ENCODE measurements at regions not wholly inside any gene's neighbourhood (a gene's known extent, or its start where the extent isn't known, plus 50 kb on each side); places are given as distances from the start of the nearest gene placed in this dataset.

- TF ChIP-seq CTCF (IDR thresholded peaks at IDR 0.05; ENCODE audit: insufficient read depth, low read length, missing control alignments) = no peak
- H3K4me3 ChIP-seq (ENCODE audit: low read depth, low read length) = no peak overlapping the region
- DNase-seq (ENCODE audit: low read depth, low spot score) = no peak
- CTCF ChIA-PET = no interaction called here
- POLR2A ChIA-PET = no interaction called here
Measured at GRCh38 chr11:42625757-42626665, 685.8 kb upstream of the API5 start.

- ChIA-PET CTCF (interaction anchor here (0.8 kb wide), 1 partner anchor 305 kb away, joined by 3 read pairs; no protein-coding TSS in a partner anchor), POLR2A (no interaction called here)
- no peak overlapping the region for H3K4me3 ChIP-seq (ENCODE audit: low read depth, low read length)
- no peak for DNase-seq (ENCODE audit: low read depth, low spot score)
- TF ChIP-seq CTCF (IDR thresholded peaks at IDR 0.05; ENCODE audit: insufficient read depth, low read length, missing control alignments) = no peak
Measured at GRCh38 chr11:42631220-42631843, 680.5 kb upstream of the API5 start.

GRCh38 chr11:42646959-42647358, 664.8 kb upstream of the API5 start:
- ChIA-PET POLR2A (no interaction called here), CTCF (no interaction called here)
- DNase-seq (ENCODE audit: low read depth, low spot score) = no peak
- H3K4me3 ChIP-seq (ENCODE audit: low read depth, low read length) = no peak overlapping the region
- no peak for TF ChIP-seq CTCF (IDR thresholded peaks at IDR 0.05; ENCODE audit: insufficient read depth, low read length, missing control alignments)

GRCh38 chr11:42647993-42648392, 663.8 kb upstream of the API5 start:
- no peak for DNase-seq (ENCODE audit: low read depth, low spot score)
- no peak overlapping the region for H3K4me3 ChIP-seq (ENCODE audit: low read depth, low read length)
- CTCF ChIA-PET = no interaction called here
- POLR2A ChIA-PET = no interaction called here
- no peak for TF ChIP-seq CTCF (IDR thresholded peaks at IDR 0.05; ENCODE audit: insufficient read depth, low read length, missing control alignments)

- DNase-seq (ENCODE audit: low read depth, low spot score) = no peak
- TF ChIP-seq CTCF (IDR thresholded peaks at IDR 0.05; ENCODE audit: insufficient read depth, low read length, missing control alignments) = no peak
- POLR2A ChIA-PET = no interaction called here
- CTCF ChIA-PET = no interaction called here
- H3K4me3 ChIP-seq (ENCODE audit: low read depth, low read length) = no peak overlapping the region
Measured at GRCh38 chr11:42651621-42652020, 660.2 kb upstream of the API5 start.

- TF ChIP-seq CTCF (IDR thresholded peaks at IDR 0.05; ENCODE audit: insufficient read depth, low read length, missing control alignments) = no peak
- DNase-seq (ENCODE audit: low read depth, low spot score) = no peak
- ChIA-PET CTCF (no interaction called here), POLR2A (no interaction called here)
- H3K4me3 ChIP-seq (ENCODE audit: low read depth, low read length) = no peak overlapping the region
Measured at GRCh38 chr11:42657169-42657568, 654.6 kb upstream of the API5 start.

All from AG04449 (cell line).